NCI-H1092 (cell line): ENCODE measurements at regions not wholly inside any gene's neighbourhood (a gene's known extent, or its start where the extent isn't known, plus 50 kb on each side); places are given as distances from the start of the nearest gene placed in this dataset.

Experiments used
- DNase-seq: peaks from one replicate; lab custom pipeline; 2025; lab: John Stamatoyannopoulos, UW

- no peak for DNase-seq
Observed at GRCh38 chr2:172204309-172204708, 101.6 kb upstream of the DLX2 start.

GRCh38 chr2:172204762-172205161 lies 102.1 kb upstream of the DLX2 start:
- DNase-seq, result no peak

- DNase-seq, result no peak
Observed at GRCh38 chr2:172205292-172205691, 102.6 kb upstream of the DLX2 start.

- no peak for DNase-seq
Observed at GRCh38 chr2:172207911-172208310, 105.2 kb upstream of the DLX2 start.

GRCh38 chr2:172208791-172209325 lies 106.2 kb upstream of the DLX2 start:
- no peak for DNase-seq

- DNase-seq, result no peak
Observed at GRCh38 chr2:172210599-172210998, 107.9 kb upstream of the DLX2 start.

- DNase-seq, result no peak
Observed at GRCh38 chr2:172211512-172211911, 108.8 kb upstream of the DLX2 start.

GRCh38 chr2:172213116-172213860 lies 110.6 kb upstream of the DLX2 start:
- DNase-seq, result no peak

GRCh38 chr2:172214252-172214651 lies 111.6 kb upstream of the DLX2 start:
- DNase-seq, result no peak

GRCh38 chr2:172215172-172215935 lies 112.7 kb upstream of the DLX2 start:
- no peak for DNase-seq

- DNase-seq, result no peak
Observed at GRCh38 chr2:172215936-172216335, 113.2 kb upstream of the DLX2 start.

GRCh38 chr2:172216477-172216876 lies 113.8 kb upstream of the DLX2 start:
- DNase-seq, result no peak

GRCh38 chr2:172219201-172219600 lies 116.5 kb upstream of the DLX2 start:
- DNase-seq, result no peak

GRCh38 chr2:172220121-172220520 lies 117.4 kb upstream of the DLX2 start:
- DNase-seq, result no peak

GRCh38 chr2:172223601-172224054 lies 120.9 kb upstream of the DLX2 start:
- DNase-seq, result no peak

- no peak for DNase-seq
Observed at GRCh38 chr2:172225786-172226185, 123.1 kb upstream of the DLX2 start.

- no peak for DNase-seq
Observed at GRCh38 chr2:172226244-172227061, 123.8 kb upstream of the DLX2 start.

- no peak for DNase-seq
Observed at GRCh38 chr2:172227719-172228118, 125.0 kb upstream of the DLX2 start.

- DNase-seq, result no peak
Observed at GRCh38 chr2:172228177-172228808, 125.6 kb upstream of the DLX2 start.

GRCh38 chr2:172229125-172229524 lies 126.4 kb upstream of the DLX2 start:
- no peak for DNase-seq

GRCh38 chr2:172230332-172230888 lies 127.7 kb upstream of the DLX2 start:
- DNase-seq, result no peak
